ENCODE measurements at regions not wholly inside any gene's neighbourhood (a gene's known extent, or its start where the extent isn't known, plus 50 kb on each side); places are given as distances from the start of the nearest gene placed in this dataset.
"Not testable (repeated sequence)": the region's sequence is repeated elsewhere in the genome, so short reads cannot be mapped to it uniquely, and the experiment has no call there.

DNA sequence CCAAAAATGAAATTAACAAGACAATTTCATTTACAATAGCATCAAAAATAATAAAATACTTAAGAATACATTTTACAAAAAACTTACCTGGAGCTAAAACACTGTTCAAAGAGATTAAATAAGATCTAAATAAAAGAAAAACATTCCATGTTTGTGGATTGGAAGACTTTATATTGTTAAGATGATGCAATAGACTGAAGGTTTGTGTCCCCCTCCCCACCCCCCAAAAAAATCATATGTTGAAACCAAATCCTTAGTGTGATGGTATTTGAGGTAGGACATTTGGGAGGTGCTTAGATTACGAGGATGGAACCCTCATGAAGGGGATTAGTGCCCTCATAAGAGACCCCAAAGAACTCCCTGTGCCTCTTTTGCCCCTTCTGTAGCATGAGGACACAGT, 117.6 kb downstream of the ZNF467 start:
- Histone ChIP-seq H3K36me3 (ENCODE audit: control insufficient read depth, low read depth, low read length) (no peaks in the 10 kb centered on the region), H3K27me3 (ENCODE audit: control insufficient read depth, insufficient read depth, low read length) (no peaks in the 10 kb centered on the region), H3K4me3 (ENCODE audit: low read length) (no peak overlapping the region), H3K4me1 (ENCODE audit: control insufficient read depth, low read depth, low read length) (no peaks in the 10 kb centered on the region), H3K27ac (ENCODE audit: low read length) (no peak overlapping the region), H3K9me3 (ENCODE audit: control insufficient read depth, low read depth, low read length) (peaks cover 16% of the 10 kb centered on the region), H3K9ac (ENCODE audit: low read length) (no peak overlapping the region)

DNA sequence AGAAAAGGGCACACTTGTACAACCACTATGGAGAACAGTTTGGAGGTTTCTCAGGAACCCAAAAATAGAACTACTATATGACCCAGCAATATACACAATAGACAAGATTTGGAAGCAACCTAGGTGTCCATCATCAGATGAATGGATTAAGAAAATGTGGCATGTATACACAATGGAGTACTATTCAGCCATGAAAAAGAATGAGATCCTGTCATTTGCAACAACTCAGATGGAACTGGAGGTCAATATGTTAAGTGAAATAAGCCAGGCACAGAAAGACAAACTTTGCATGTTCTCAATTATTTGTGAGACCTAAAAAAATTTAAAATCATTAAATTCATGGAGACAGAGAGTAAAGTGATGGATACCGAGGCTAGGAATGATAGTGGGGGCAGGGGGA, 118.8 kb downstream of the ZNF467 start:
- peaks cover 16% of the 10 kb centered on the region for H3K9me3 ChIP-seq (ENCODE audit: control insufficient read depth, low read depth, low read length)
- no peaks in the 10 kb centered on the region for H3K27me3 ChIP-seq (ENCODE audit: control insufficient read depth, insufficient read depth, low read length)
- no peak overlapping the region for H3K4me3 ChIP-seq (ENCODE audit: low read length)
- H3K9ac ChIP-seq (ENCODE audit: low read length) = no peak overlapping the region
- H3K27ac ChIP-seq (ENCODE audit: low read length) = no peak overlapping the region
- no peaks in the 10 kb centered on the region for H3K36me3 ChIP-seq (ENCODE audit: control insufficient read depth, low read depth, low read length)
- H3K4me1 ChIP-seq (ENCODE audit: control insufficient read depth, low read depth, low read length) = no peaks in the 10 kb centered on the region

DNA sequence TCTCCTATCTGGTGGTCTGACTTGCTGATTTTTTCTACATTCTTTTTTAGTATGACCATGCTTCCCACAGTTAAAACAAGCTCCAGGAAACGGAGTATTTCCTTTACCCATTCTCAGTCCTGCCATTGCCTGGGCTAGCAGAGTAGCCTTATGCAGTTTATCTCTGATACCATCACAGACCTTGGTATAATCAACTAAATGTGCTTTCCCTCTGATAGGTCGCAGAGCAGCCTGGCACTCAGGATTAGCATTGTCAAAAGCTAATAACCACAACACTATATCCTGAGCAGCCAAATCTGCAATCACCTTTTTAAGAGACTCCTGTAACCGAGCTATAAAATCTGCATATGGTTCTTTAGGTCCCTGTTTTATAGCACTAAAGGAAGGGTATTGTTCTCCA, 123.2 kb downstream of the ZNF467 start:
- H3K27ac ChIP-seq (ENCODE audit: low read length); H3K27me3 ChIP-seq (ENCODE audit: control insufficient read depth, insufficient read depth, low read length); H3K36me3 ChIP-seq (ENCODE audit: control insufficient read depth, low read depth, low read length); H3K9ac ChIP-seq (ENCODE audit: low read length); H3K4me3 ChIP-seq (ENCODE audit: low read length); H3K4me1 ChIP-seq (ENCODE audit: control insufficient read depth, low read depth, low read length): not testable (repeated sequence)
- peaks cover 16% of the 10 kb centered on the region for H3K9me3 ChIP-seq (ENCODE audit: control insufficient read depth, low read depth, low read length)

DNA sequence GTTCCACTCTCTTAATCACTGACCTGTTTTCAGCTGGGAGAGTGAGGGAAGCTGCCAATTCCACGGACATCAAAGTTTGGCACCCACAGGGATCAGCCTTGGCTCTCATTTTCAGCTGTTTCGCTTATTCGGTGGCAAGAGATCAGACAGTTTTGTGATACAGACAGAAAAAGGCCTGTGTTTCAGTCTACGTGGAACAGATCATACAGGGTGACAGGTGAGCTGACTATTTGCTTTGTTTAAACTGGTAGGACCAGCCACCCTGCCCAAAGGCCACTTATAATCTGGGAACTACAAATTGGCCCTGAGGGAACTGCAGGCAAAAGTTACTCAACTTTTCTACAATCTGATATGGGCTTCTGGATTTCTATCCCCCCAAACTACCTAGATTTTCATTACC, 128.6 kb downstream of the ZNF467 start:
- H3K27me3 ChIP-seq (ENCODE audit: control insufficient read depth, insufficient read depth, low read length) = no peaks in the 10 kb centered on the region
- no peaks in the 10 kb centered on the region for H3K4me1 ChIP-seq (ENCODE audit: control insufficient read depth, low read depth, low read length)
- no peaks in the 10 kb centered on the region for H3K9me3 ChIP-seq (ENCODE audit: control insufficient read depth, low read depth, low read length)
- H3K4me3 ChIP-seq (ENCODE audit: low read length) = no peak overlapping the region
- no peaks in the 10 kb centered on the region for H3K36me3 ChIP-seq (ENCODE audit: control insufficient read depth, low read depth, low read length)
- H3K9ac ChIP-seq (ENCODE audit: low read length) = no peak overlapping the region
- no peak overlapping the region for H3K27ac ChIP-seq (ENCODE audit: low read length)

DNA sequence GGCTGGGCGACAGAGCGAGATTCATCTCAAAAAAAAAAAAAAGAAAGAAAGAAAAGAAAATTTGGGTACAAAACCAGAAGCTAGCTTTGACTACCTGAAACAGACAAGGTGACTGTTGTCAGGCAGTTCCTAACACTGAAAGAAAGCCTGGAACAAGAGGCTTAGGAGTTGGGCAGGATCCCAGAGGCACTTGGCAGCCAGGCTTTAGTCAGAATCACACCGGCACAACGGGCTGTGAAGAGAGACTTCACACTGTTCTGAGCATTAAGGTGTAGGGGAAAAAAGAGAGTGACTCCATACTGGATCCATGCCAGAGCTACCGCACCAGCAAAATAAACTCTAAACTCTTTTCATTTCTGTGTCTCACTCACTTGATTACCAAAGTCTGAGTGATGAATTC, 130.8 kb downstream of the ZNF467 start:
- Histone ChIP-seq H3K27ac (ENCODE audit: low read length) (no peak overlapping the region), H3K9ac (ENCODE audit: low read length) (no peak overlapping the region), H3K36me3 (ENCODE audit: control insufficient read depth, low read depth, low read length) (no peaks in the 10 kb centered on the region), H3K4me1 (ENCODE audit: control insufficient read depth, low read depth, low read length) (no peaks in the 10 kb centered on the region), H3K27me3 (ENCODE audit: control insufficient read depth, insufficient read depth, low read length) (no peaks in the 10 kb centered on the region), H3K9me3 (ENCODE audit: control insufficient read depth, low read depth, low read length) (no peaks in the 10 kb centered on the region), H3K4me3 (ENCODE audit: low read length) (no peak overlapping the region)

DNA sequence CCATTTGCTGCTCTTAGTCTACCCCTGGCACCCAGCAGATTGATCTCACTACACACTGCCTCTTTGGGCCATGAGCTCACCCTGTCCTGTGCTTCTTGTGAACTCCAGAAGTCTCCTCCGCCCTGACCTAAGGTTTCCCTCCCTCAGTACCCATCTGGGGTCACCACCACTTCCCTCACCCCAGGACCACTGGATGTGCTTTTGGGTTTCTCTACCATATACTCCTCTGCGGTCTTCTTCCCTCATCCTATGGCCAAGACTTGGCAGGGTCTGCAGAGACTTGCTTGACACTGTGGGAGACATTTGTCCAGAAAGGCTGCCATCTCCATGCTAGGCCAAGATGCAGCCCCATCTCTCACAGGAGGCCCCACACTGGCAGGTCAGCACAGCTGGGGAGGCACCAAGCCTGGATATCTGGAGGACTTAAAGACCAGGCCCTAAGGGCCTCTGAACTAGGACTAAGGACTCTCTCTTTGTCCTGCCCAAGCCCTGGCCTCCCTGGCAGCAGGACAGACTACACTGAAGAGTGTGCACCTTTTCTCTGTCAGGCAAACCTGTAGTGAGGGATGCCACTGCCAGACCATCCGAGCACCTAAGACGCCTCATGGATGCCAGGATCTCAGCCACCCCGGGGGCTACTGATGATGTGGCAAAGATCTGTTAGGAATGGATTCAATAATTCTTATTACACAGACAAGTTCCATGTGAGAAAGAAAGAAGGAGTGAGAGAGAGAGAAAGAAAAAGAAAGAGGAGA, 134.6 kb downstream of the ZNF467 start:
- Histone ChIP-seq H3K27ac (ENCODE audit: low read length) (no peak overlapping the region), H3K9ac (ENCODE audit: low read length) (no peak overlapping the region), H3K36me3 (ENCODE audit: control insufficient read depth, low read depth, low read length) (no peaks in the 10 kb centered on the region), H3K4me1 (ENCODE audit: control insufficient read depth, low read depth, low read length) (no peaks in the 10 kb centered on the region), H3K4me3 (ENCODE audit: low read length) (no peak overlapping the region), H3K9me3 (ENCODE audit: control insufficient read depth, low read depth, low read length) (no peaks in the 10 kb centered on the region), H3K27me3 (ENCODE audit: control insufficient read depth, insufficient read depth, low read length) (no peaks in the 10 kb centered on the region)

DNA sequence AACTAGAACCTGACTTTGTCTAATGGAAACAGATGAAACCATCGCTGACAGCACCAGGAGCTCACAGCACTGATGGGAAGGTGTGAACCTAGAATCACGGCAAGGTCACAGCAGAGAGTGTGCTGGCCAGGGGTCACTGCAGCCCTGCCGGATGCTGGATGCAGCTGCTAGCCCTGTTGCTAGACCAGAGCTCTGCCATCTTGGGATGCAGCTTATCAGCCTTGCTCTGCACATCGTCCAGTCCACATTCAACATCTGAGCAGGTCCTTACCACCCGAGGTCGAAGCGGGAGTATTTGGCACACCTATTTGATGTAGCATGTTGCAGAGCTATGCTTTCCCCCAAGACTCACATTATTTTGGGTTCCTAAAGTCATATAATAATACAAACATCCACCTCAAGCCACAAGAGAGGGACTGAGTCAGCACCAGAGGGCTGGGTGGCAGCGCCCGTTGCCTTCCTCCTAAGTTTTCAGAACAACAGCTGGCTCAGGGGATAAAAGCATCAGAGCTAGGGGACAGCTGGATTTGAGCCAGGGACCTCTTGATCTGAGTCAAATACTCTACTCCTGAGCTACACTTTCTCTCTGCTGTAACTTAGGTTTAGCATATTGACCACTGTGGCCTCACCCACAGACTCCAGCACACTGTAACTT, 135.3 kb downstream of the ZNF467 start:
- Histone ChIP-seq H3K27ac (ENCODE audit: low read length) (no peak overlapping the region), H3K9me3 (ENCODE audit: control insufficient read depth, low read depth, low read length) (no peaks in the 10 kb centered on the region), H3K9ac (ENCODE audit: low read length) (no peak overlapping the region), H3K4me1 (ENCODE audit: control insufficient read depth, low read depth, low read length) (no peaks in the 10 kb centered on the region), H3K27me3 (ENCODE audit: control insufficient read depth, insufficient read depth, low read length) (no peaks in the 10 kb centered on the region), H3K36me3 (ENCODE audit: control insufficient read depth, low read depth, low read length) (no peaks in the 10 kb centered on the region), H3K4me3 (ENCODE audit: low read length) (no peak overlapping the region)

DNA sequence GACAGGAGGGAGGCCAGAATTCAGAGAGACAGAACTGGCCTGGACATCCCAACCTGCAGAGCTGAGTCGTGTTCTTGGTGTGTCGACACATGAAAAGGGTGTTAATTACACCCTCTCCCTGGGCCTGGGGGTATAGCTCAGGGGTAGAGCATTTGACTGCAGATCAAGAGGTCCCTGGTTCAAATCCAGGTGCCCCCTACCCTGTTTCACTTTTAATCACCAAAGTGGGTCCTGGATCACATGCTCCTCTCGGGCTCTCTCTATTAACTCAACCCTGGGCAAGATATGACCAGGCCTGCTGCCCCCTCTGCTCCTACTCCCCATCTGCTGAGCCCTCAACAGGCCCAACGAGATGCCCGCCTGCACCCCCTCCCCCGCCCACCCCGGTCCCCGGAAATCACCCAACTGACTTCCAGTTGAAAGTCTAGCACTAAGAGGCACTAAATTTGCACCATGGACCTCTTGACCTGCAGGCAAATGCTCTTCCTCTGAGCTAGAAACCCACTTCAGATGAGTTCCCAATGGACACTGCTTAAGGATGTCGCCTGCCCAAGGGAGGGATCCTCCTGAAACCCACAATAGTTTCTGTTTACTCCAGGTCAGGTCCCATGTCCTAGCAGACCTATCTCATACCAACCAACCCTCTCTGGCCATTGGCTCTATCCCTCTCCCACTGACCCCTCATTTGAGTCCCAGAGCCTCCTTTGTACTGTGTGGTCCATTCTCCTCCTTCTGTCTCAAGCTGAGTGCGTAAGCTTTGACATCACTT, 137.6 kb downstream of the ZNF467 start:
- Histone ChIP-seq H3K4me1 (ENCODE audit: control insufficient read depth, low read depth, low read length) (no peaks in the 10 kb centered on the region), H3K9ac (ENCODE audit: low read length) (no peak overlapping the region), H3K27ac (ENCODE audit: low read length) (no peak overlapping the region), H3K4me3 (ENCODE audit: low read length) (no peak overlapping the region), H3K27me3 (ENCODE audit: control insufficient read depth, insufficient read depth, low read length) (peaks cover 15% of the 10 kb centered on the region), H3K36me3 (ENCODE audit: control insufficient read depth, low read depth, low read length) (no peaks in the 10 kb centered on the region), H3K9me3 (ENCODE audit: control insufficient read depth, low read depth, low read length) (no peaks in the 10 kb centered on the region)

DNA sequence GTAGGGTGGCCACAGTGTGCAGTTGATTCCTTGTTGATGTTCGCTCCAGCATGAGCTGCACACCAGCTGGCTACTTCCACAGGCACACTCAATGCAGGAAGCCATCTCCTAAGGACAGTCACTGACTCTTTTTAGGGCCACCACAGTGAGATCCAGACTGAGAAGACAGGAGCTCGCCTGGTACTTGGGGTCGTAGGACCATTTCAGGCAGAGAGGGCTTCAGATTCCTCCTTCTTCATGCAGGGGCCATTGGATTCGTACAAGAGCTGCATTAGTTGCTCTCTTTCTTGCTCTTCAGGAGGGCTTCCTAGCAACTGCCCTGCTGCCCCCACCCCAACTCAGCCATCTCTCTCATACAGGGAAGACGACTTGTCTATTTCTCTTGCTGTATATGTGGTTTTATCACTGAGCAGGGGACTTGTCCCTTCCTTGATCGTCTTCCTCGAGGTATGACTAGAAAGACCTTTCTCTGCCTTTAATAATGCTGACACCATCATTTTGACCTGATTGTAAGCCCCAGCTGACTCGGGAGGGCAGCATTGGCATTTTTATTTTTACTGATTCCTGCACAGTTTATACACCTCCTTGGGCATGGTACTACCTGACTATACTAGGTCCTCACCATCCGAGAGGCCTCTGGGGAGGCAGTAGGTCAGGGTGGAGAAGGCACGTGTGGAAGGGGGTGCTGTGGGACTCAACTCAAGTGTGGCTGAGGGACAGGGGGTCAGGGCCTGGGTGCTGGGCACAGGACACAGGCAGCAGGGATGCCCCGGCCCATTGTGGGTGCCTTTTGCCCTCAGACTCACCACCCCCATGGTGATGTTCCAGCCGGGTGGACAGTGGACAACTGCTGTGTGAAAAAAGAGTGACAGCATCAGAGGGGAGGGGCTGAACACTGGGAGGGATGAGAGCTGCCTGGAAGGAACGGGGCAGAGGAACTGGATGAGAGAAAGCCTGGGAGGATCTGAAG, 136.7 kb upstream of the ZNF746 start:
- H3K27me3 ChIP-seq (ENCODE audit: control insufficient read depth, insufficient read depth, low read length) = peaks cover 15% of the 10 kb centered on the region

DNA sequence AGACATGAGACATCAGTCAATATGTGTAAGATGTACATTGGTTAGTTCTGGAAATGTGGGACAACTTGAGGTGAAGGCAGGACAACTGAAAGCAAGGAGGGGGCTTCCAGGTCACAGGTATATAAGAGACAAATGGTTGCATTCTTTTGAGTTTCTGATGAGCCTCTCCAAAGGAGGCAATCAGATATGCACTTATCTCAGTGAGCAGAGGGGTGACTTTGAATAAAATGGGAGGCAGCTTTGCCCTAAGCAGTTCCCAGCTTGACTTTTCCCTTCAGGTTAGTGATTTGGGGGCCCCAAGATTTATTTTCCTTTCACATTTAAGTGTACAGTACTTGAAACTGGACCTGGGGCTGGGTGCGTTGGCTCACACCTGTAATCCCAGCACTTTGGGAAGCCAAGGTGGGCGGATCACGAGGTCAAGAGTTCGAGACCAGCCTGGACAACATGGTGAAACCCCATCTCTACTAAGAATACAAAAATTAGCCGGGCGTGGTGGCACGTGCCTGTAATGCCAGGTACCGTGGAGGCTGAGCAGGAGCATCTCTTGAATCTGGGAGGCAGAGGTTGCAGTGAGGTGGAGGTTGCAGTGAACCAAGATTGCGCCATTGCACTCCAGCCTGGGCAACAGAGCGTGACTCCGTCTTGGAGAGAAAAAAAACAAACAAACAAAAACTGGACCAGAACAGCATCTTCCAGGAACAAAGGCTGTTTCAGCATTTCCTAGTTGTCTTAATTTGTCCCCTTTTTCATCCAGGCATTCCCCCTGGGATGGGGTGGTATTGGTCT, 130.9 kb upstream of the ZNF746 start:
- H3K9me3 ChIP-seq (ENCODE audit: control insufficient read depth, low read depth, low read length); H3K27ac ChIP-seq (ENCODE audit: low read length); H3K4me1 ChIP-seq (ENCODE audit: control insufficient read depth, low read depth, low read length); H3K4me3 ChIP-seq (ENCODE audit: low read length); H3K36me3 ChIP-seq (ENCODE audit: control insufficient read depth, low read depth, low read length); H3K9ac ChIP-seq (ENCODE audit: low read length): not testable (repeated sequence)
- peaks cover 15% of the 10 kb centered on the region for H3K27me3 ChIP-seq (ENCODE audit: control insufficient read depth, insufficient read depth, low read length)

More for the DNA sequence above, 136.7 kb upstream of the ZNF746 start:
- Histone ChIP-seq H3K36me3 (ENCODE audit: control insufficient read depth, low read depth, low read length) (no peaks in the 10 kb centered on the region), H3K4me3 (ENCODE audit: low read length) (no peak overlapping the region), H3K4me1 (ENCODE audit: control insufficient read depth, low read depth, low read length) (no peaks in the 10 kb centered on the region), H3K27ac (ENCODE audit: low read length) (no peak overlapping the region), H3K9ac (ENCODE audit: low read length) (no peak overlapping the region), H3K9me3 (ENCODE audit: control insufficient read depth, low read depth, low read length) (no peaks in the 10 kb centered on the region)
